Ascending aorta (tissue), 2 donors: ENCODE measurements at regions not wholly inside any gene's neighbourhood (a gene's known extent, or its start where the extent isn't known, plus 50 kb on each side); places are given as distances from the start of the nearest gene placed in this dataset.

Experiments used
- DNase-seq, 2 donors: peaks; one replicate each; pipeline ENCODE4 v3.0.0-alpha.2; 2019; ENCODE audit warnings: low spot score in 2 of 2
- H3K27ac ChIP-seq, 2 donors: fragments of 200-600 bp; sonication (generic); one replicate each; pipeline ENCODE4 v1.5.1; 2016 to 2017; ENCODE audit warnings: mild to moderate bottlenecking in 1 of 2
- H3K27me3 ChIP-seq: fragments of 200-600 bp; sonication (generic); one replicate; pipeline ENCODE4 v1.5.1; 2017
- H3K36me3 ChIP-seq, 2 donors: fragments of 200-600 bp; sonication (generic); one replicate each; pipeline ENCODE4 v1.5.1; 2016
- H3K4me1 ChIP-seq, 2 donors: fragments of 200-600 bp; sonication (generic); one replicate each; pipeline ENCODE4 v1.5.1; 2016 to 2017; ENCODE audit warnings: mild to moderate bottlenecking in 1 of 2
- H3K4me3 ChIP-seq, 2 donors: fragments of 200-600 bp; sonication (generic); one replicate each; pipeline ENCODE4 v1.5.1; 2016 to 2017; ENCODE audit warnings: mild to moderate bottlenecking in 1 of 2
- H3K9me3 ChIP-seq, 2 donors: fragments of 200-600 bp; sonication (generic); one replicate each; pipeline ENCODE4 v1.5.1; 2016
- intact Hi-C: fragments of 100-400 bp; cut with DNase I; formaldehyde crosslinking; loops from one replicate; pipeline ENCODE4 v1.15.1; 2023
- TF ChIP-seq, protein P1 (sequence below), 3 experiments: fragments of 200-600 bp in 2 of 3; fragments of 450-650 bp in 1 of 3; sonication (generic) in 2 of 3; IDR thresholded peaks; one replicate each; pipeline ENCODE4 v1.5.1; 2016 to 2019; ENCODE audit warnings: antibody characterized with exemption in 3 of 3, mild to moderate bottlenecking in 1 of 3, moderate library complexity in 1 of 3

DNA sequence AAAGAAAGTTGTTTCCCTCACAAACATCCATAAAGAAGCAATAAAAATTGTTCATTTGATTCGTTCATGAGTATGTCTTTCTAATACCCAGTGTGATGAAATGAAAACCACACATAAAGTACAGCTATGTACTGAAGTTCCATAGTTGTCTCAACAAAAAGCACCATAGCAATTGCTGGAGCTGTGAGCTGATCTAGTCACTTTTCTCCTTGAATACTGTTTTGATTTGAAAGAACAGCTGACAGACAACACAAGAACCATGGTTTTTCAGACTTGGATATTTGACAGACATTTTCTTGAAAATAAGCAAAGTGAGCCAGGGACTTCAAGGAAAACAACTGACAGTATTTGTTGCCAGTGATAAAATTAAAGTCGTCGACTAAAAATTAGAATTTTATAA lies 237.1 kb upstream of the PLD5 start:
- intact Hi-C loops, result no loop called here
- DNase-seq, result no peak
- Histone ChIP-seq H3K27me3 (no peaks in the 10 kb centered on the region), H3K4me3 (no peak overlapping the region), H3K4me1 (no peaks in the 10 kb centered on the region), H3K9me3 (peaks cover 0 to 8% of the 10 kb centered on the region in 2 donors), H3K36me3 (no peaks in the 10 kb centered on the region), H3K27ac (no peak overlapping the region)
- TF ChIP-seq, protein P1, sequence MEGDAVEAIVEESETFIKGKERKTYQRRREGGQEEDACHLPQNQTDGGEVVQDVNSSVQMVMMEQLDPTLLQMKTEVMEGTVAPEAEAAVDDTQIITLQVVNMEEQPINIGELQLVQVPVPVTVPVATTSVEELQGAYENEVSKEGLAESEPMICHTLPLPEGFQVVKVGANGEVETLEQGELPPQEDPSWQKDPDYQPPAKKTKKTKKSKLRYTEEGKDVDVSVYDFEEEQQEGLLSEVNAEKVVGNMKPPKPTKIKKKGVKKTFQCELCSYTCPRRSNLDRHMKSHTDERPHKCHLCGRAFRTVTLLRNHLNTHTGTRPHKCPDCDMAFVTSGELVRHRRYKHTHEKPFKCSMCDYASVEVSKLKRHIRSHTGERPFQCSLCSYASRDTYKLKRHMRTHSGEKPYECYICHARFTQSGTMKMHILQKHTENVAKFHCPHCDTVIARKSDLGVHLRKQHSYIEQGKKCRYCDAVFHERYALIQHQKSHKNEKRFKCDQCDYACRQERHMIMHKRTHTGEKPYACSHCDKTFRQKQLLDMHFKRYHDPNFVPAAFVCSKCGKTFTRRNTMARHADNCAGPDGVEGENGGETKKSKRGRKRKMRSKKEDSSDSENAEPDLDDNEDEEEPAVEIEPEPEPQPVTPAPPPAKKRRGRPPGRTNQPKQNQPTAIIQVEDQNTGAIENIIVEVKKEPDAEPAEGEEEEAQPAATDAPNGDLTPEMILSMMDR (IDR thresholded peaks at IDR 0.05), result no peak

DNA sequence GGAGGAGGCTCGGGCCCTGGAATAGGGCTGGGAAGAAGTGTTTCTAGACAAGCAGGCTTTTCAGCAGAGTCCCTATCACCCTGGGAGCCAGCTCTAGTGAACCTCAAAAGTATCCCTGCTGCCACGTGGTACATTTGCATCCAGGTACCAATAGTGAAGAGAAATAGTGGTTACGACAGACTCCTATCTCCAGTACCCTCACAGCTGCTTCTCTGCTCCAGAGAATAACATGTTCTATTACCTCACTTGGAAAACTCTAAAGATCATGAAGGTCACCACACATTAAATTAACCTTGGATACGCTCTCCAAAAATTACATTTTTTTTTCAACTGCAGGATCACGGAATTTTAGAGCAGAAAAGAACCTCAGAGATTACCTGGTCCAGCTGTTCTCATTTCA lies 230.4 kb upstream of the PLD5 start:
- intact Hi-C loops, result no loop called here
- TF ChIP-seq, protein P1 (IDR thresholded peaks at IDR 0.05), result no peak

DNA sequence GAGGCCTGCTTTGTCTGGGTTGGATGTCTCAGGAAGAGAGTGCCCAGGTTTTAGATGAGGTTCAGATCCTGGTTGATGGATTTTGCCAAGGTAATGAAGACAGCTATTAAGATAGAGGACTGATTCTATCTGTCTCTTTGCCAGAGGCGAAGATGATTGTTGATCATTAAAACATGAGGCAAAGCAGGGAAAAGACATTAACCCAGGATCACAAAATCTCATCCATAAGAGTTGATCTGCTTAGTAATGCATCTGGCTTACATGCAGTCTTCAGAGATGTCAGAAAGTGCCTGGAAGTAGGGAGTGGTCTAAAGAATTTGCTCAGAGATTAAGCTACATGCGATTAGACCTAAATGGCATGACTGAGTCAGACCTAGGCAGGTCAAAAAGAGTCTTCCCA lies 229.6 kb upstream of the PLD5 start:
- H3K9me3 ChIP-seq, result no peaks in the 10 kb centered on the region
- H3K27me3 ChIP-seq, result no peaks in the 10 kb centered on the region
- H3K27ac ChIP-seq, result no peak overlapping the region

More for the DNA sequence above, 230.4 kb upstream of the PLD5 start:
- Histone ChIP-seq H3K9me3 (no peaks in the 10 kb centered on the region), H3K36me3 (no peaks in the 10 kb centered on the region), H3K4me1 (no peaks in the 10 kb centered on the region), H3K4me3 (no peak overlapping the region), H3K27me3 (no peaks in the 10 kb centered on the region), H3K27ac (no peak overlapping the region)
- no peak for DNase-seq

DNA sequence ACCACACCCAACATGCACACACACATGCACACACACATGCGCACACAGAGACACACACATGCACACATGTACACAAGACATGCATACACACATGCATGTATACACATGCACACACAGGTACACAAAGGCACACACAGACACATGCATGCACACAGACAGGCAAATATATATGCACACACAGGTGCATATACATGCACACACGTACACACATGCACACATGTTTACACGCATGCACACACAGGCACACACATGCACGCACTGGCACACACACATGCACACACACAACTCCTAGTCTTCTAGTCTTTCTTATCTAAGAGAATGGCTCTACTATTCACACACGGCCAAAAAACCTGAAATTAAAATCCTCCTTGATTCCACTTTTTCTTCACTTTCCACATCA lies 222.7 kb upstream of the PLD5 start:
- no peaks in the 10 kb centered on the region for H3K36me3 ChIP-seq
- H3K9me3 ChIP-seq, result no peaks in the 10 kb centered on the region
- intact Hi-C loops, result no loop called here
- no peaks in the 10 kb centered on the region for H3K27me3 ChIP-seq
- no peak overlapping the region for H3K27ac ChIP-seq
- no peak for DNase-seq
- no peak overlapping the region for H3K4me3 ChIP-seq
- TF ChIP-seq, protein P1 (IDR thresholded peaks at IDR 0.05), result no peak
- H3K4me1 ChIP-seq, result no peaks in the 10 kb centered on the region

More for the DNA sequence above, 229.6 kb upstream of the PLD5 start:
- TF ChIP-seq, protein P1 (IDR thresholded peaks at IDR 0.05), result no peak
- Histone ChIP-seq H3K4me1 (no peaks in the 10 kb centered on the region), H3K36me3 (no peaks in the 10 kb centered on the region), H3K4me3 (no peak overlapping the region)
- no peak for DNase-seq
- intact Hi-C loops, result no loop called here

DNA sequence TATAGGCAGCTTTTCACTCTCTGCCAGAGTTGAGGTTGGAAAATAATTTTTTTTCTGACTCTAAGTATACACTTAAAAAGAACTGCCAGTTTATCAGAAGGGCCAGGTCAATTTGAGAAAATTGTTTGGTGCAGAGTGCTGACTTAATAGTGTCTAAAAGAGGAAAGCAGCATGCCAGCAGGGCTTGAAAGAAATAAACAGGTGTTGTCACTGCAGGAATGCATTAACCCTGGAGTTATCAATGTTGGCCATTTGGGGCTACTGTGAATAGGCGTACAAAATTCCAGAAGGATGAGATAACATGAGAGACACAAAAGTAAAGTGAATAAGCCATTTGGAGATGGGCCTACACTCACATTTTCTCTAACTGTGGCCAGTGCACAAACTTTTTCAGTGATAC lies 220.6 kb upstream of the PLD5 start:
- TF ChIP-seq, protein P1 (IDR thresholded peaks at IDR 0.05), result no peak
- no peak overlapping the region for H3K27ac ChIP-seq
- DNase-seq, result no peak
- no peaks in the 10 kb centered on the region for H3K27me3 ChIP-seq
- H3K9me3 ChIP-seq, result no peaks in the 10 kb centered on the region
- H3K4me1 ChIP-seq, result no peaks in the 10 kb centered on the region
- intact Hi-C loops, result no loop called here
- no peaks in the 10 kb centered on the region for H3K36me3 ChIP-seq
- no peak overlapping the region for H3K4me3 ChIP-seq
